MG63 (cell line): ENCODE measurements at regions not wholly inside any gene's neighbourhood (a gene's known extent, or its start where the extent isn't known, plus 50 kb on each side); places are given as distances from the start of the nearest gene placed in this dataset.
A peak's percentile ranks its signal among the peaks of the same experiment; 100 is the strongest.
"Not testable (repeated sequence)": the region's sequence is repeated elsewhere in the genome, so short reads cannot be mapped to it uniquely, and the experiment has no call there.

Source experiments
- DNase-seq: peaks from one replicate; pipeline ENCODE4 v3.0.0-alpha.2; 2020
- H3K27me3 ChIP-seq: fragments of 250-450 bp; sonication (Bioruptor Pico); 2 replicates; pipeline ENCODE4 v1.5.1; 2020; ENCODE audit warnings: mild to moderate bottlenecking, moderate library complexity
- H3K36me3 ChIP-seq: fragments of 250-450 bp; sonication (Bioruptor Pico); 2 replicates; pipeline ENCODE4 v1.5.1; 2020; ENCODE audit warnings: mild to moderate bottlenecking, moderate library complexity
- H3K4me3 ChIP-seq: fragments of 250-450 bp; sonication (Bioruptor Pico); 2 replicates; pipeline ENCODE4 v1.5.1; 2020; ENCODE audit warnings: mild to moderate bottlenecking, moderate library complexity
- H3K9me3 ChIP-seq: fragments of 250-450 bp; sonication (Bioruptor Pico); 2 replicates; pipeline ENCODE4 v1.5.1; 2020; ENCODE audit warnings: mild to moderate bottlenecking, moderate library complexity

- H3K36me3 ChIP-seq = no peaks in the 10 kb centered on the region
- H3K9me3 ChIP-seq = peaks cover 4% of the 10 kb centered on the region; the same call in 1 of the 2 replicates
- H3K27me3 ChIP-seq = no peaks in the 10 kb centered on the region
- no peak overlapping the region for H3K4me3 ChIP-seq
- DNase-seq = no peak
These were observed 84.3 kb downstream of the PHLDA1 start for GRCh38 chr12:75947156-75947723.

- Histone ChIP-seq H3K27me3 (no peaks in the 10 kb centered on the region), H3K36me3 (no peaks in the 10 kb centered on the region), H3K9me3 (peaks cover 4% of the 10 kb centered on the region; the same call in 1 of the 2 replicates), H3K4me3 (no peak overlapping the region)
- no peak for DNase-seq
These were observed 86.0 kb downstream of the PHLDA1 start for GRCh38 chr12:75945581-75945980.

- H3K27me3 ChIP-seq = no peaks in the 10 kb centered on the region
- H3K4me3 ChIP-seq = no peak overlapping the region
- peaks cover 4% of the 10 kb centered on the region; the same call in 1 of the 2 replicates for H3K9me3 ChIP-seq
- no peak for DNase-seq
- no peaks in the 10 kb centered on the region for H3K36me3 ChIP-seq
These were observed 86.6 kb downstream of the PHLDA1 start for GRCh38 chr12:75944905-75945432.

- no peak for DNase-seq
- Histone ChIP-seq H3K27me3 (no peaks in the 10 kb centered on the region), H3K36me3 (no peaks in the 10 kb centered on the region), H3K9me3 (peaks cover 4% of the 10 kb centered on the region; the same call in 1 of the 2 replicates), H3K4me3 (no peak overlapping the region)
These were observed 87.3 kb downstream of the PHLDA1 start for GRCh38 chr12:75944097-75944904.

GRCh38 chr12:75943730-75944096 lies 87.9 kb downstream of the PHLDA1 start:
- Histone ChIP-seq H3K36me3 (no peaks in the 10 kb centered on the region), H3K9me3 (peaks cover 4% of the 10 kb centered on the region; the same call in 1 of the 2 replicates), H3K27me3 (no peaks in the 10 kb centered on the region), H3K4me3 (no peak overlapping the region)
- no peak for DNase-seq

GRCh38 chr12:75941661-75942060 lies 89.9 kb downstream of the PHLDA1 start:
- not testable (repeated sequence) for H3K9me3 ChIP-seq, DNase-seq, H3K4me3 ChIP-seq, H3K36me3 ChIP-seq, H3K27me3 ChIP-seq

- Histone ChIP-seq H3K9me3 (no peaks in the 10 kb centered on the region), H3K36me3 (no peaks in the 10 kb centered on the region), H3K4me3 (no peak overlapping the region), H3K27me3 (no peaks in the 10 kb centered on the region)
- DNase-seq = no peak
These were observed 92.4 kb downstream of the PHLDA1 start for GRCh38 chr12:75939016-75939642.

- no peaks in the 10 kb centered on the region for H3K27me3 ChIP-seq
- H3K9me3 ChIP-seq = no peaks in the 10 kb centered on the region
- DNase-seq = no peak
- no peaks in the 10 kb centered on the region for H3K36me3 ChIP-seq
- H3K4me3 ChIP-seq = no peak overlapping the region
These were observed 93.4 kb downstream of the PHLDA1 start for GRCh38 chr12:75938189-75938588.

GRCh38 chr12:75937486-75937885 lies 94.1 kb downstream of the PHLDA1 start:
- DNase-seq = no peak
- no peak overlapping the region for H3K4me3 ChIP-seq
- H3K36me3 ChIP-seq = no peaks in the 10 kb centered on the region
- H3K27me3 ChIP-seq = no peaks in the 10 kb centered on the region
- peaks cover 3% of the 10 kb centered on the region; the same call in 1 of the 2 replicates for H3K9me3 ChIP-seq

GRCh38 chr12:75936515-75937440 lies 94.8 kb downstream of the PHLDA1 start:
- Histone ChIP-seq H3K27me3 (no peaks in the 10 kb centered on the region), H3K9me3 (peaks cover 3% of the 10 kb centered on the region; the same call in 1 of the 2 replicates), H3K4me3 (no peak overlapping the region), H3K36me3 (no peaks in the 10 kb centered on the region)
- DNase-seq = no peak

- DNase-seq = no peak
- Histone ChIP-seq H3K36me3 (no peaks in the 10 kb centered on the region), H3K9me3 (peaks cover 3% of the 10 kb centered on the region; the same call in 1 of the 2 replicates), H3K27me3 (no peaks in the 10 kb centered on the region), H3K4me3 (no peak overlapping the region)
These were observed 95.9 kb downstream of the PHLDA1 start for GRCh38 chr12:75935539-75936242.

- no peaks in the 10 kb centered on the region for H3K27me3 ChIP-seq
- DNase-seq = peak; percentile 5
- H3K9me3 ChIP-seq = peaks cover 3% of the 10 kb centered on the region; the same call in 1 of the 2 replicates
- H3K36me3 ChIP-seq = no peaks in the 10 kb centered on the region
- H3K4me3 ChIP-seq = no peak overlapping the region
These were observed 98.5 kb downstream of the PHLDA1 start for GRCh38 chr12:75933101-75933500.

GRCh38 chr12:75932241-75932640 lies 99.3 kb downstream of the PHLDA1 start:
- no peak for DNase-seq
- H3K36me3 ChIP-seq = no peaks in the 10 kb centered on the region
- no peak overlapping the region for H3K4me3 ChIP-seq
- H3K27me3 ChIP-seq = no peaks in the 10 kb centered on the region
- peaks cover 3% of the 10 kb centered on the region; the same call in 1 of the 2 replicates for H3K9me3 ChIP-seq

GRCh38 chr12:75923964-75924666 lies 107.5 kb downstream of the PHLDA1 start:
- H3K27me3 ChIP-seq = no peaks in the 10 kb centered on the region
- H3K9me3 ChIP-seq = peaks cover 16% of the 10 kb centered on the region
- no peak overlapping the region for H3K4me3 ChIP-seq
- no peaks in the 10 kb centered on the region for H3K36me3 ChIP-seq
- no peak for DNase-seq

GRCh38 chr12:75922944-75923642 lies 108.5 kb downstream of the PHLDA1 start:
- H3K9me3 ChIP-seq = peaks cover 16% of the 10 kb centered on the region
- H3K27me3 ChIP-seq = no peaks in the 10 kb centered on the region
- H3K36me3 ChIP-seq = no peaks in the 10 kb centered on the region
- DNase-seq = no peak
- H3K4me3 ChIP-seq = no peak overlapping the region
